Fibroblast of the aortic adventitia (primary cell): ENCODE measurements at regions not wholly inside any gene's neighbourhood (a gene's known extent, or its start where the extent isn't known, plus 50 kb on each side); places are given as distances from the start of the nearest gene placed in this dataset.
"Not testable (repeated sequence)": the region's sequence is repeated elsewhere in the genome, so short reads cannot be mapped to it uniquely, and the experiment has no call there.

Experiments
- DNase-seq: peaks from one replicate; pipeline ENCODE4 v3.0.0-alpha.2; 2010; ENCODE audit warnings: low read depth
- H3K4me3 ChIP-seq: 2 replicates; pipeline ENCODE4 v1.5.1; 2011; ENCODE audit warnings: low read depth, mild to moderate bottlenecking, control low read depth, low read length, moderate library complexity
- CTCF ChIP-seq: IDR thresholded peaks from 2 replicates; pipeline ENCODE4 v1.5.1; 2011; ENCODE audit warnings: mild to moderate bottlenecking, low read length, control low read depth, inconsistent platforms; ENCODE audit not compliant: insufficient read depth

- no peak for TF ChIP-seq CTCF
- no peak for DNase-seq
- H3K4me3 ChIP-seq, result no peak overlapping the region
Observed at GRCh38 chr16:62276637-62277036, 240.4 kb upstream of the CDH8 start.

- H3K4me3 ChIP-seq, result no peak overlapping the region
- TF ChIP-seq CTCF, result no peak
- DNase-seq, result no peak
Observed at GRCh38 chr16:62272035-62272434, 235.8 kb upstream of the CDH8 start.

GRCh38 chr16:62261760-62262159, 225.5 kb upstream of the CDH8 start:
- no peak for TF ChIP-seq CTCF
- no peak overlapping the region for H3K4me3 ChIP-seq
- DNase-seq, result no peak

DNA sequence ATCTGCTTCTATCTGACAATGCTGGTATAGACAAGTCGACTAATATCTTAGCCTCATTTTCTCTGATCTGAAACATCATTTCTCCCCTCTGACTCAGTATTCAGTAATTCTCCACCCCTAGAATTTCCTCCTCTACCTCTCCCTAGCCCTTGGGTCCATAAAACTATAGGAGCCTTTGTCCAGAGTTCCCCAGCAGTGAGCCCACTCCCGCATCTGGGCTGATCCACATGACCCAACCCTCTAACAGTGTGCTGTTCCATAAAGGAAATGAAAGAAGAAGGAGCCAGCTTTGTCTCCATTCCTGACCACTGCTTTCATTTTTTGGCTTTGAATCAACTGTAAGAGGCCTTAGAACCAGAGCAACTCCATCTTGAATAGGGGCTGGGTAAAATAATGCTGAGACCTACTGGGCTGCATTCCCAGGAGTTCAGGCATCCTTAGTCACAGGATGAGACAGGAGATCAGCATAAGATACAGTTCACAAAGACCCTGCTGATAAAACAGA, 222.7 kb upstream of the CDH8 start:
- H3K4me3 ChIP-seq, DNase-seq: not testable (repeated sequence)

GRCh38 chr16:62256406-62256805, 220.2 kb upstream of the CDH8 start:
- H3K4me3 ChIP-seq, result no peak overlapping the region
- TF ChIP-seq CTCF, result no peak
- DNase-seq, result no peak

DNA sequence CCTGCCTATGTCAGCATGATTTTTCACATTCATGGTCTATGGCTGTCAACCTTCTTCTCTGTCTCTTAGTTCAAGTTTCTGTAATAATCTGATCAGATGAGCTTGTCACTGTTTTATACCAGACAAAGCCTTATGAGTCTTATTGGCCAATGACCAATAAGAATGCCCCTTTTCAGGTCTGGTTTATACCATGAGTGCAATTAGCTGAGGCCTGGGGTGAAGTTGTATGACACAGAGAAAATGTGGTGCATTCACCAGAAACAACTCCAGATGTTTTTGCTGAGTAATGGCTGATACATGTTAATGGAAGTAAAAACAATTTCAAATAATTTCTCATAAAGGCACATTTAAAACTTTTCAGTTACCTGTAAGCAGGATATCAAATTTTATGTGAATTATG, 218.6 kb upstream of the CDH8 start:
- no peak for TF ChIP-seq CTCF
- H3K4me3 ChIP-seq, result no peak overlapping the region
- DNase-seq, result no peak

DNA sequence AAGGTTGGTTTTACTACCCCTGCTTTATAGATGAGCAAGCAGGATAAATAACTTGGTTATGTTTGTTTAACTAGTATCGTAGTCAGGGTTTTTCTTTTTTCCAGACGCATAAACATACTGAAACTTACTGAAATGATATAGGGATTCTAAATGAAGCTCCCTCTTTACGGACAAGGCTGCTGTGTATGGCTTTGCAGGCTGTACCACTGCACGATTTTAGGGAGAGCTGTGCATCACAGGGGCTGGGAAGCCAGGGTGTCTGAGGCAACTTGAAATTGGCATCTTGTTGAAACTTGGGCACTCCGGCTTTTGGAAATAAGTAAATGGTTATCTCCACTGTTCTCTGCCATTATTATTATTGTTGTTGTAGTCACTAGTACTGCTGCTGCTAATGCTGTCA, 218.1 kb upstream of the CDH8 start:
- no peak overlapping the region for H3K4me3 ChIP-seq
- TF ChIP-seq CTCF, result no peak
- no peak for DNase-seq
